Ascending aorta (tissue), 2 donors: ENCODE measurements at regions not wholly inside any gene's neighbourhood (a gene's known extent, or its start where the extent isn't known, plus 50 kb on each side); places are given as distances from the start of the nearest gene placed in this dataset.

Experiments
- DNase-seq, 2 donors: peaks; one replicate each; pipeline ENCODE4 v3.0.0-alpha.2; 2019; ENCODE audit warnings: low spot score in 2 of 2
- H3K27ac ChIP-seq, 2 donors: fragments of 200-600 bp; sonication (generic); one replicate each; pipeline ENCODE4 v1.5.1; 2016 to 2017; ENCODE audit warnings: mild to moderate bottlenecking in 1 of 2
- H3K27me3 ChIP-seq: fragments of 200-600 bp; sonication (generic); one replicate; pipeline ENCODE4 v1.5.1; 2017
- H3K36me3 ChIP-seq, 2 donors: fragments of 200-600 bp; sonication (generic); one replicate each; pipeline ENCODE4 v1.5.1; 2016
- H3K4me1 ChIP-seq, 2 donors: fragments of 200-600 bp; sonication (generic); one replicate each; pipeline ENCODE4 v1.5.1; 2016 to 2017; ENCODE audit warnings: mild to moderate bottlenecking in 1 of 2
- H3K4me3 ChIP-seq, 2 donors: fragments of 200-600 bp; sonication (generic); one replicate each; pipeline ENCODE4 v1.5.1; 2016 to 2017; ENCODE audit warnings: mild to moderate bottlenecking in 1 of 2
- H3K9me3 ChIP-seq, 2 donors: fragments of 200-600 bp; sonication (generic); one replicate each; pipeline ENCODE4 v1.5.1; 2016
- intact Hi-C: fragments of 100-400 bp; cut with DNase I; formaldehyde crosslinking; loops from one replicate; pipeline ENCODE4 v1.15.1; 2023
- TF ChIP-seq, protein P1 (sequence below), 3 experiments: fragments of 200-600 bp in 2 of 3; fragments of 450-650 bp in 1 of 3; sonication (generic) in 2 of 3; IDR thresholded peaks; one replicate each; pipeline ENCODE4 v1.5.1; 2016 to 2019; ENCODE audit warnings: antibody characterized with exemption in 3 of 3, mild to moderate bottlenecking in 1 of 3, moderate library complexity in 1 of 3

DNA sequence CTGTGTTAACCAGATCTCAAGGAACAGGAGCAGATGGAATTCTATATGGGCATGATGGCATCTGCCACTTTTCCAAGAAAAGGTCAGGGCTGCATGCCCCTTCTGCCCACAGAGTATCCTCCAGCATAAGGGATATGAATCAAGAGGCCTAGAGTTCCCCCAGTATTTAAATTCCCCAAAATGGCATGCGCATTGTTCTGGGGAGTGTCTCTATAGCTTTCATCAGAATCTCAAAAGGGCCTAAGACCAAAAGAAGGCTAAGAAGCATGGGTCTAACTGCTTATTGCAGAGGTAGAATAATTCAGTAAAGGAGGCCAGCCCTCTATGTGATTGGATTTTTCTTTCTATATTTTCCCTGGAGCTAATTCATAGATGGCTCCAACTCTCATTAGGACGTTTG lies 114.2 kb upstream of the SPIN1 start:
- no peaks in the 10 kb centered on the region for H3K4me1 ChIP-seq
- H3K36me3 ChIP-seq: no peaks in the 10 kb centered on the region
- H3K27me3 ChIP-seq: no peaks in the 10 kb centered on the region
- no peak for DNase-seq
- no peaks in the 10 kb centered on the region for H3K9me3 ChIP-seq
- no peak overlapping the region for H3K4me3 ChIP-seq
- no peak overlapping the region for H3K27ac ChIP-seq
- TF ChIP-seq, protein P1, sequence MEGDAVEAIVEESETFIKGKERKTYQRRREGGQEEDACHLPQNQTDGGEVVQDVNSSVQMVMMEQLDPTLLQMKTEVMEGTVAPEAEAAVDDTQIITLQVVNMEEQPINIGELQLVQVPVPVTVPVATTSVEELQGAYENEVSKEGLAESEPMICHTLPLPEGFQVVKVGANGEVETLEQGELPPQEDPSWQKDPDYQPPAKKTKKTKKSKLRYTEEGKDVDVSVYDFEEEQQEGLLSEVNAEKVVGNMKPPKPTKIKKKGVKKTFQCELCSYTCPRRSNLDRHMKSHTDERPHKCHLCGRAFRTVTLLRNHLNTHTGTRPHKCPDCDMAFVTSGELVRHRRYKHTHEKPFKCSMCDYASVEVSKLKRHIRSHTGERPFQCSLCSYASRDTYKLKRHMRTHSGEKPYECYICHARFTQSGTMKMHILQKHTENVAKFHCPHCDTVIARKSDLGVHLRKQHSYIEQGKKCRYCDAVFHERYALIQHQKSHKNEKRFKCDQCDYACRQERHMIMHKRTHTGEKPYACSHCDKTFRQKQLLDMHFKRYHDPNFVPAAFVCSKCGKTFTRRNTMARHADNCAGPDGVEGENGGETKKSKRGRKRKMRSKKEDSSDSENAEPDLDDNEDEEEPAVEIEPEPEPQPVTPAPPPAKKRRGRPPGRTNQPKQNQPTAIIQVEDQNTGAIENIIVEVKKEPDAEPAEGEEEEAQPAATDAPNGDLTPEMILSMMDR (IDR thresholded peaks at IDR 0.05): no peak
- intact Hi-C loops: no loop called here

- TF ChIP-seq, protein P1 (IDR thresholded peaks at IDR 0.05): no peak
- intact Hi-C loops: no loop called here
- H3K27me3 ChIP-seq: no peaks in the 10 kb centered on the region
- no peak overlapping the region for H3K27ac ChIP-seq
- H3K4me1 ChIP-seq: no peaks in the 10 kb centered on the region
- no peak overlapping the region for H3K4me3 ChIP-seq
- no peak for DNase-seq
- no peaks in the 10 kb centered on the region for H3K36me3 ChIP-seq
- H3K9me3 ChIP-seq: no peaks in the 10 kb centered on the region
Measured at GRCh38 chr9:88272986-88273385, 115.3 kb upstream of the SPIN1 start.

GRCh38 chr9:88270413-88270812 lies 117.8 kb upstream of the SPIN1 start:
- Histone ChIP-seq H3K27me3 (no peaks in the 10 kb centered on the region), H3K36me3 (no peaks in the 10 kb centered on the region), H3K27ac (no peak overlapping the region), H3K4me3 (no peak overlapping the region), H3K4me1 (no peaks in the 10 kb centered on the region), H3K9me3 (no peaks in the 10 kb centered on the region)
- TF ChIP-seq, protein P1 (IDR thresholded peaks at IDR 0.05): no peak
- DNase-seq: no peak
- intact Hi-C loops: no loop called here

DNA sequence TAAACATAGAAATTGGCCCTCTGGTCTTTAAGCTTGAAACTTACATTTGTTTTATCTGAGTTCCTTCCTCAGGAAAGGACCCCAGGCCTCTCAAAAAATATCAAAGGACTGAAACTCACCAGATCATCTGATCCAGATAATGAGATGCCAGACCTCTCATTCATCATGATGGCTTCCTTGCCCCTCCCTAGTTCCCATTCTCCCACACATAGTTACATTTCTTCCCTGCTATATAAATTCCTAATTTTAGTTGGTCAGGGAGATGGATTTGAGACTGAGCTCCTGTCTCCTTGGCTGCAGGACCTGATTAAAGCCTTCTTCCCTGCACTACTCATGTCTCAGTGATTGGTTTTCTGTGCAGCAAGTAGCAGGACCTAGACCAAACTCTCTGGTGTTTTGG lies 119.4 kb upstream of the SPIN1 start:
- Histone ChIP-seq H3K4me1 (no peaks in the 10 kb centered on the region), H3K27ac (no peak overlapping the region), H3K9me3 (no peaks in the 10 kb centered on the region), H3K4me3 (no peak overlapping the region), H3K36me3 (no peaks in the 10 kb centered on the region), H3K27me3 (no peaks in the 10 kb centered on the region)
- TF ChIP-seq, protein P1 (IDR thresholded peaks at IDR 0.05): no peak
- intact Hi-C loops: no loop called here
- DNase-seq: no peak

GRCh38 chr9:88267283-88267682 lies 121.0 kb upstream of the SPIN1 start:
- Histone ChIP-seq H3K4me1 (no peaks in the 10 kb centered on the region), H3K27ac (no peak overlapping the region), H3K36me3 (no peaks in the 10 kb centered on the region), H3K27me3 (no peaks in the 10 kb centered on the region), H3K9me3 (no peaks in the 10 kb centered on the region), H3K4me3 (no peak overlapping the region)
- intact Hi-C loops: no loop called here
- DNase-seq: no peak
- TF ChIP-seq, protein P1 (IDR thresholded peaks at IDR 0.05): no peak

DNA sequence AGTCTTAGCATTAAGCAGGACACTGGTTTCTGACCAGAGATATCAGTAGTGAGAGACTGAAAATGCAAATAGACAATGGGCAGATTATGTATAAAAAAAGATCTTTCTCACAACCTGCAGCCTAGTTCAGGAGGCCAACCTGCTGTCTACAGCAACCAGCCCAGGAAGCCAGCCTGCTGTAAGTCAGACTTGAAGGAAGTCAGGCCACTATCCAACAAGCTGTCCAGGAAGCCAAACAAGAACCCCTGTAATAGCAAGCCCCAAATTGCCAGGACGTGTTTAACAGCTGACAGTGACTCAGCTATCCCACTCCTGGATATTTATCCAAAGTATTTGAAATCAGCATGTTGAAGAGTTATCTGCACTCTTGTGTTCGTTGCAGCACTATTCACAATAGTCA lies 121.8 kb upstream of the SPIN1 start:
- intact Hi-C loops: no loop called here
- H3K27me3 ChIP-seq: no peaks in the 10 kb centered on the region
- H3K27ac ChIP-seq: no peak overlapping the region
- TF ChIP-seq, protein P1 (IDR thresholded peaks at IDR 0.05): no peak
- no peaks in the 10 kb centered on the region for H3K36me3 ChIP-seq
- DNase-seq: no peak
- no peak overlapping the region for H3K4me3 ChIP-seq
- no peaks in the 10 kb centered on the region for H3K4me1 ChIP-seq
- no peaks in the 10 kb centered on the region for H3K9me3 ChIP-seq
